ENCODE measurements at regions not wholly inside any gene's neighbourhood (a gene's known extent, or its start where the extent isn't known, plus 50 kb on each side); places are given as distances from the start of the nearest gene placed in this dataset.

DNA sequence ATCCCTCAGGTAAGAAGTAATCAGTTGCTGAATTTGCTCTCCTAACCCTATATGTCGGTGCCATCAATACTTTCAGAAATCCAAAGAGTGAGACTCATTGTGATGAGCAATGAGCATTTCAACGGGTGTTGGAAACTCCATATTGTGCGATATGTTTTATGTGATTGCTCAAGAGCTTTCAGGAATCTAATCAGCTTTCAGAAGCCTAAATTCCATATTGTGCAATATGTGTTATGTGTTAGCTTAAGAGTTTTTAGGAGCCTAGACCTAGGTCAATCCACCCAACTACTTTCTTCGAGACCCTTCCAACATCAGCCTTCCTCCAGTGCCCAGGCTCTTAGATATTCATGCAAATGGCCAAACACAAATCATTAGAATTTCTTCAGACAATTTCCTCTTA, 277.3 kb downstream of the DSC3 start:
- Histone ChIP-seq H3K27ac (no peak overlapping the region), H3K4me3 (no peak overlapping the region)
- DNase-seq (ENCODE audit: low spot score), result no peak
- TF ChIP-seq, protein P1, sequence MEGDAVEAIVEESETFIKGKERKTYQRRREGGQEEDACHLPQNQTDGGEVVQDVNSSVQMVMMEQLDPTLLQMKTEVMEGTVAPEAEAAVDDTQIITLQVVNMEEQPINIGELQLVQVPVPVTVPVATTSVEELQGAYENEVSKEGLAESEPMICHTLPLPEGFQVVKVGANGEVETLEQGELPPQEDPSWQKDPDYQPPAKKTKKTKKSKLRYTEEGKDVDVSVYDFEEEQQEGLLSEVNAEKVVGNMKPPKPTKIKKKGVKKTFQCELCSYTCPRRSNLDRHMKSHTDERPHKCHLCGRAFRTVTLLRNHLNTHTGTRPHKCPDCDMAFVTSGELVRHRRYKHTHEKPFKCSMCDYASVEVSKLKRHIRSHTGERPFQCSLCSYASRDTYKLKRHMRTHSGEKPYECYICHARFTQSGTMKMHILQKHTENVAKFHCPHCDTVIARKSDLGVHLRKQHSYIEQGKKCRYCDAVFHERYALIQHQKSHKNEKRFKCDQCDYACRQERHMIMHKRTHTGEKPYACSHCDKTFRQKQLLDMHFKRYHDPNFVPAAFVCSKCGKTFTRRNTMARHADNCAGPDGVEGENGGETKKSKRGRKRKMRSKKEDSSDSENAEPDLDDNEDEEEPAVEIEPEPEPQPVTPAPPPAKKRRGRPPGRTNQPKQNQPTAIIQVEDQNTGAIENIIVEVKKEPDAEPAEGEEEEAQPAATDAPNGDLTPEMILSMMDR (IDR thresholded peaks at IDR 0.05), result no peak

DNA sequence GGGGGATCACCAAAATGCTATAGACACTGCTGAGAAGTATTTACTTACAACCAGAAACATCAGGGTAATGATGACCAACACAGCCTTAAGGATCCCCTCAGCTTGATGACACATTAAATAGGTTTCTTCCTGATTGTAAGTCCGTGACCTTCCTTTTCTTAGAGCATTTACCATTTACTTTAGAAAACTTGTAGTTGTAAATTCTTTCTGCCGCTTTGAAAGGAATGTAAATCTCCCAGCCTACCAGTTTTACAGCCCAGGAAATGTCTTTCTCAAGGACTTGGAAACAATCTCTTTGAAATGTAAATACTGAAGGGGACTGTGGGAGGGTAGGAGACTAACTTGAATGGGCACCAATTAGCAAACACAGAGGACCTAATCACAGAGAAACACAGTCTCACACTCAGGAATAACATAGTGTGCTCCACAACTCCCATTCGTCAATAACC, 278.6 kb downstream of the DSC3 start:
- no peak for DNase-seq (ENCODE audit: low spot score)
- Histone ChIP-seq H3K27ac (no peak overlapping the region), H3K4me3 (no peak overlapping the region)
- TF ChIP-seq, protein P1 (IDR thresholded peaks at IDR 0.05), result no peak

DNA sequence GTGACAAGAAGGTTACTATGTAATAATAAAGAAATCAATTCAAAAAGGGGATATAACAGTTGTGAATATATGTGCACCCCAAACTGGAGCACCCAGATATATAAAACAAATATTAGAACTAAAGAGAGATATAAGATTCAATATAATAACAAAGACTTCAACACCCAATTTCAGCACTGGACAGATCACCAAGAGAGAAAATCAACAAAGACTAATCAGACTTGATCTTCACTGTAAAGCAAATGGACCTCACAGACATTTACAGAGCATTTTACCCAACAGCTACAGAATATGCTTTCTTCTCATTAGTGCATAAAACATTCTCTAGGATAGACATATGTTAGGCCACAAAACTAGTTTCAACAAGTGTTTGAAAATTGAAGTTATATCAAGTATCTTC, 287.7 kb downstream of the DSC3 start:
- TF ChIP-seq, protein P1 (IDR thresholded peaks at IDR 0.05), result no peak

DNA sequence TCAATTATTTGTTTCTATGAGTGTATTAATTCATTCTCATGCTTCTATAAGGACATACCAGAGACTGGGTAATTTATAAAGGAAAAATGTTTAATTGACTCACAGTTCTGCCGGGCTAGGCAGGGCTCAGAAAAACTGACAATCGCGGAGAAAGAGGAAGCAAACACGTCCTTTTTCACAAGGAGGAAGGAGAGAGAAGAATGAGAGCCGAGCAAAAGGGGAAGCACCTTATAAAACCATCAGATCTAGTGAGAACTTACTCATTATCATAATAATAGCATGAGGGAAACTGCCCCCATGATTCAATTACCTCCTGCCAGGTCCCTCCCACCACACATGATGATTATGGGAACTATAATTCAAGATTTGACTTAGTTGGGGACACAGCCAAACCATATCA, 294.0 kb downstream of the DSC3 start:
- H3K4me3 ChIP-seq, result no peak overlapping the region
- TF ChIP-seq, protein P1 (IDR thresholded peaks at IDR 0.05), result no peak
- no peak for DNase-seq (ENCODE audit: low spot score)
- no peak overlapping the region for H3K27ac ChIP-seq

More for the DNA sequence above, 287.7 kb downstream of the DSC3 start:
- Histone ChIP-seq H3K4me3 (no peak overlapping the region), H3K27ac (no peak overlapping the region)
- DNase-seq (ENCODE audit: low spot score), result no peak

DNA sequence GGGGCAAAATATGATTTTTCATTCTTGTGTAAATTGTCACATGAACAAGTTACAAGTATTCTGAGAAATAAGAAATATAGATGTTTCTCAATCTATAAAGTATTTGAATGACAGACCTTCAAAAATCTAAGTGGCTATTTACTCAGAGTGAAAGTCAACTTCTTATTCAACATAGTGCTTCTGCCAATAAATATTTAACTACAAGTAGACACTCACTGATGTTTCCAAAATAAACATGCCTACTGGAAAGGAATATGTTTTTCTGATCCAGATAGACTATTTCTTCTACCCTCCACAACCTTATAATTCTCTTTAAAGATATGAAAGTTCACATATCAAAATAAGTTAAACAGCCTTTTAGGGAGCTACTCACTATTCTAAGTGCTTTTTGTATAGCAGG, 296.3 kb downstream of the DSC3 start:
- Histone ChIP-seq H3K4me3 (no peak overlapping the region), H3K27ac (no peak overlapping the region)
- TF ChIP-seq, protein P1 (IDR thresholded peaks at IDR 0.05), result no peak
- no peak for DNase-seq (ENCODE audit: low spot score)

DNA sequence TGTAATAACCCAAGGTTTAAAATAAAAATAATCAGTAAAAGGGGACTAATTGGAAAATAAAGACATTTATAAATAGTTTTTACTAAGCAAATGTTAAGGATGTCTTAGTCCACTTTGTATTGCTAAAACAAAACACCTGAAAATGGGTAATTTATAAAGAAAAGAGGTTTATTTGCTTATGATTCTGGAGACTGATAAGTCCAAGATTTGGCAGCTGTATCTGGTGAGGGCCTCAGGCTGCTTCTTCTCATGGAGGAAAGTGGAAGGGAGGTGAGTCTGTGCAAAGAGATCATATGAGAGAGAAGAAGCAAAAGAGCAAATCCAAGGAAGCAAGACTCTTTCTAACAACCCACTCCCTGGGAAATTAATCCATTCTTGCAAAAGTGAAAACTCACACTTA, 299.5 kb downstream of the DSC3 start:
- no peak for DNase-seq (ENCODE audit: low spot score)
- TF ChIP-seq, protein P1 (IDR thresholded peaks at IDR 0.05), result no peak

DNA sequence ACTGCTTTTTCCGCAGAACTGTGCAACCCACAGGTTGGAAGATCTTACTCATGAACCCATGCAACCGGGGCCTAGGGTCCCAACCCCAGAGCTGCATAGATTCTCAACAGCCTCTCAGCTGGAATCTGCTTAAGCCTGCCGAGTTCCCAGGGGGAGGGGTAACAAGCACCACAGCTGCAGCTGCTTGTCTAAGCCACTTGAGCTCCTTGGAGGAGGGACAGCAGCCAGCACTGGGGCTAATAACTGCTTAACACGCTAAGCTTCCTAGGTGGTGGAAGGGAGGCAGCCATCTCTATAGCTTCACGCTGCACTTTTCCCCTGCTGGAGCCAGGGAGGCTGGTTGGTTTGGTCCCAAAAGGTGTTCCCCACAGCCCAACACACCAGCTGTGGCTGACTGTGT, 311.6 kb downstream of the DSC3 start:
- Histone ChIP-seq H3K4me3 (no peak overlapping the region), H3K27ac (no peak overlapping the region)
- TF ChIP-seq, protein P1 (IDR thresholded peaks at IDR 0.05), result no peak
- no peak for DNase-seq (ENCODE audit: low spot score)

More for the DNA sequence above, 299.5 kb downstream of the DSC3 start:
- Histone ChIP-seq H3K27ac (no peak overlapping the region), H3K4me3 (no peak overlapping the region)
